Tibial nerve (tissue), 4 donors: ENCODE measurements at regions not wholly inside any gene's neighbourhood (a gene's known extent, or its start where the extent isn't known, plus 50 kb on each side); places are given as distances from the start of the nearest gene placed in this dataset.

ENCODE experiments used
- DNase-seq, 2 donors: peaks; one replicate each; pipeline ENCODE4 v3.0.0-alpha.2; 2019; ENCODE audit warnings: low spot score in 2 of 2
- H3K27ac ChIP-seq, 4 donors: fragments of 200-600 bp; sonication (generic) in 3 of 4; one replicate each; pipeline ENCODE4 v1.5.1; 2017 to 2019; ENCODE audit warnings: mild to moderate bottlenecking in 1 of 4
- H3K27me3 ChIP-seq, 2 donors: fragments of 200-600 bp; sonication (generic) in 1 of 2; one replicate each; pipeline versions ENCODE4 v1.5.1 to v1.6.0; 2017 to 2019
- H3K36me3 ChIP-seq, 3 donors: fragments of 200-600 bp; sonication (generic); one replicate each; pipeline ENCODE4 v1.5.1; 2018 to 2019
- H3K4me1 ChIP-seq, 4 donors: fragments of 200-600 bp; sonication (generic) in 3 of 4; one replicate each; pipeline ENCODE4 v1.5.1; 2017 to 2019
- H3K4me3 ChIP-seq, 4 donors: fragments of 200-600 bp; sonication (generic) in 3 of 4; one replicate each; pipeline ENCODE4 v1.5.1; 2017 to 2019; ENCODE audit warnings: mild to moderate bottlenecking in 1 of 4, moderate library complexity in 1 of 4
- H3K9me3 ChIP-seq, 4 donors: fragments of 200-600 bp; sonication (generic) in 3 of 4; one replicate each; pipeline ENCODE4 v1.5.1; 2017 to 2019
- CTCF ChIP-seq, 5 experiments: fragments of 200-600 bp in 3 of 5; fragments of 450-650 bp in 2 of 5; sonication (generic) in 3 of 5; IDR thresholded peaks; one replicate each; pipeline ENCODE4 v1.5.1; 2016 to 2019; ENCODE audit warnings: antibody characterized with exemption in 5 of 5, mild to moderate bottlenecking in 3 of 5, moderate library complexity in 2 of 5
- EP300 ChIP-seq, 2 donors: sonication (generic); formaldehyde crosslinking; IDR thresholded peaks; one replicate each; pipeline ENCODE4 v1.6.1; 2017; ENCODE audit warnings: antibody characterized with exemption in 2 of 2, mild to moderate bottlenecking in 1 of 2
- POLR2A ChIP-seq, 2 donors: fragments of 450-650 bp; IDR thresholded peaks; one replicate each; pipeline ENCODE4 v1.6.1; 2017; ENCODE audit warnings: antibody characterized with exemption in 2 of 2, mild to moderate bottlenecking in 2 of 2, moderate library complexity in 2 of 2
- WGBS, 2 donors: methylation state at CpG; one replicate each; pipeline ENCODE4 v1.1.5; 2018; 5-methylcytosine and 5-hydroxymethylcytosine counted together

DNA sequence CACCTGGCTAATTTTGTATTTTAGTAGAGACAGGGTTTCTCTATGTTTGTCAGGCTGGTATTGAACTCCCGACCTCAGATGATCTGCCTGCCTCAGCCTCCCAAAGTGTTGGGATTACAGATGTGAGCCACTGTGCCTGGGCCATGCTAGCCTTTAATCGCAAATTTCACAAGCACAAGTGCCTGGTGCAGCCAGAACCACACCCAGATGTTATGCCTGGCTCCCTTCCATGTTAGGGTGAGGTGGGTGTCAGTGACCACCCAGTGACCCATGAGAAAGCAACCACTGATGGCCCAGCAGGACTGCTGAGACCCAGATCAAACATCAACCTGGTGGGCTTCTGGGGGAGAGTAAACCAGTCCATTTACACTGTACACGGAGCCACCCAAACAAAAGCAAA, 241.9 kb downstream of the CDH11 start:
- H3K27me3 ChIP-seq = no peaks in the 10 kb centered on the region
- no peaks in the 10 kb centered on the region for H3K36me3 ChIP-seq
- no peaks in the 10 kb centered on the region for H3K9me3 ChIP-seq
- DNase-seq = no peak
- peak overlapping the region in 2 of 4 donors; percentile 30 to 59 for H3K27ac ChIP-seq
- TF ChIP-seq POLR2A (IDR thresholded peaks at IDR 0.05) (no peak), CTCF (IDR thresholded peaks at IDR 0.05) (no peak), EP300 (IDR thresholded peaks at IDR 0.05) (no peak)
- peaks cover 0 to 42% (median 10%) of the 10 kb centered on the region in 4 donors for H3K4me1 ChIP-seq
- no peak overlapping the region for H3K4me3 ChIP-seq
- 68 to 82% methylated on average over 3 of the region's 3 CpGs for WGBS, 2 donors

- DNase-seq = no peak
- no peak for TF ChIP-seq POLR2A (IDR thresholded peaks at IDR 0.05)
- no peak for TF ChIP-seq CTCF (IDR thresholded peaks at IDR 0.05)
- TF ChIP-seq EP300 (IDR thresholded peaks at IDR 0.05) = no peak
- H3K27ac ChIP-seq = no peak overlapping the region
- H3K36me3 ChIP-seq = no peaks in the 10 kb centered on the region
- H3K27me3 ChIP-seq = no peaks in the 10 kb centered on the region
- no peaks in the 10 kb centered on the region for H3K9me3 ChIP-seq
- no peak overlapping the region for H3K4me3 ChIP-seq
- peaks cover 0 to 42% (median 10%) of the 10 kb centered on the region in 4 donors for H3K4me1 ChIP-seq
- 68 to 85% methylated on average over 4 of the region's 4 CpGs for WGBS, 2 donors
Measured at GRCh38 chr16:64878940-64879339, 242.9 kb downstream of the CDH11 start.

- WGBS, 2 donors = 90 to 96% methylated on average over 2 of the region's 2 CpGs
- Histone ChIP-seq H3K36me3 (no peaks in the 10 kb centered on the region), H3K9me3 (no peaks in the 10 kb centered on the region), H3K27ac (no peak overlapping the region), H3K4me1 (no peaks in the 10 kb centered on the region), H3K4me3 (no peak overlapping the region), H3K27me3 (no peaks in the 10 kb centered on the region)
- TF ChIP-seq POLR2A (IDR thresholded peaks at IDR 0.05) (no peak), EP300 (IDR thresholded peaks at IDR 0.05) (no peak), CTCF (IDR thresholded peaks at IDR 0.05) (no peak)
- no peak for DNase-seq
Measured at GRCh38 chr16:64872101-64872500, 249.8 kb downstream of the CDH11 start.

- TF ChIP-seq EP300 (IDR thresholded peaks at IDR 0.05) (no peak), CTCF (IDR thresholded peaks at IDR 0.05) (no peak), POLR2A (IDR thresholded peaks at IDR 0.05) (no peak)
- Histone ChIP-seq H3K9me3 (no peaks in the 10 kb centered on the region), H3K36me3 (no peaks in the 10 kb centered on the region), H3K4me1 (no peaks in the 10 kb centered on the region), H3K27ac (no peak overlapping the region), H3K27me3 (no peaks in the 10 kb centered on the region), H3K4me3 (no peak overlapping the region)
- 82 to 83% methylated on average over 3 of the region's 3 CpGs for WGBS, 2 donors
- no peak for DNase-seq
Measured at GRCh38 chr16:64870859-64871258, 251.0 kb downstream of the CDH11 start.

GRCh38 chr16:64869781-64870180, 252.1 kb downstream of the CDH11 start:
- no peaks in the 10 kb centered on the region for H3K4me1 ChIP-seq
- H3K9me3 ChIP-seq = no peaks in the 10 kb centered on the region
- no peak overlapping the region for H3K4me3 ChIP-seq
- no peaks in the 10 kb centered on the region for H3K27me3 ChIP-seq
- TF ChIP-seq POLR2A (IDR thresholded peaks at IDR 0.05) (no peak), CTCF (IDR thresholded peaks at IDR 0.05) (no peak), EP300 (IDR thresholded peaks at IDR 0.05) (no peak)
- WGBS, 2 donors = 75 to 76% methylated on average over 5 of the region's 5 CpGs
- DNase-seq = no peak
- H3K36me3 ChIP-seq = no peaks in the 10 kb centered on the region
- no peak overlapping the region for H3K27ac ChIP-seq
